ENCODE measurements at regions not wholly inside any gene's neighbourhood (a gene's known extent, or its start where the extent isn't known, plus 50 kb on each side); places are given as distances from the start of the nearest gene placed in this dataset.
"Not testable (repeated sequence)": the region's sequence is repeated elsewhere in the genome, so short reads cannot be mapped to it uniquely, and the experiment has no call there.

GRCh38 chr16:26874318-26874717 lies 192.4 kb upstream of the C16orf82 start:
- whole genome bisulfite sequencing (ENCODE audit: insufficient coverage, insufficient read length), result no CpG with 5 or more reads among the region's 5 CpGs
- not testable (repeated sequence) for H3K27ac ChIP-seq (ENCODE audit: low read length); H3K27me3 ChIP-seq (ENCODE audit: control insufficient read depth, insufficient read depth, low read length); H3K4me1 ChIP-seq (ENCODE audit: control insufficient read depth, insufficient read depth, low read length); H3K36me3 ChIP-seq (ENCODE audit: control insufficient read depth, insufficient read depth, low read length); H3K4me3 ChIP-seq (ENCODE audit: low read length); DNase-seq (ENCODE audit: low read depth, low spot score); H3K9me3 ChIP-seq (ENCODE audit: control insufficient read depth, insufficient read depth, low read length)

- WGBS (ENCODE audit: insufficient coverage, insufficient read length), result no CpG with 5 or more reads among the region's 3 CpGs
- H3K27me3 ChIP-seq (ENCODE audit: control insufficient read depth, insufficient read depth, low read length), result no peaks in the 10 kb centered on the region
- H3K36me3 ChIP-seq (ENCODE audit: control insufficient read depth, insufficient read depth, low read length), result peaks cover 2% of the 10 kb centered on the region; the same call in 1 of the 2 replicates
- H3K27ac ChIP-seq (ENCODE audit: low read length), result no peak overlapping the region
- no peaks in the 10 kb centered on the region; the same call in 1 of the 2 replicates for H3K4me1 ChIP-seq (ENCODE audit: control insufficient read depth, insufficient read depth, low read length)
- no peak overlapping the region for H3K4me3 ChIP-seq (ENCODE audit: low read length)
- H3K9me3 ChIP-seq (ENCODE audit: control insufficient read depth, insufficient read depth, low read length), result peaks cover 1% of the 10 kb centered on the region; the same call in 1 of the 2 replicates
- no peak for DNase-seq (ENCODE audit: low read depth, low spot score)
Measured at GRCh38 chr16:26877421-26877820, 189.3 kb upstream of the C16orf82 start.

GRCh38 chr16:26885674-26886073 lies 181.1 kb upstream of the C16orf82 start:
- Histone ChIP-seq H3K27ac (ENCODE audit: low read length) (no peak overlapping the region), H3K36me3 (ENCODE audit: control insufficient read depth, insufficient read depth, low read length) (no peaks in the 10 kb centered on the region), H3K4me1 (ENCODE audit: control insufficient read depth, insufficient read depth, low read length) (no peaks in the 10 kb centered on the region), H3K9me3 (ENCODE audit: control insufficient read depth, insufficient read depth, low read length) (no peaks in the 10 kb centered on the region), H3K27me3 (ENCODE audit: control insufficient read depth, insufficient read depth, low read length) (no peaks in the 10 kb centered on the region), H3K4me3 (ENCODE audit: low read length) (no peak overlapping the region)
- DNase-seq (ENCODE audit: low read depth, low spot score), result no peak
- no CpG with 5 or more reads among the region's 1 CpG for WGBS (ENCODE audit: insufficient coverage, insufficient read length)

- Histone ChIP-seq H3K27ac (ENCODE audit: low read length) (no peak overlapping the region), H3K4me1 (ENCODE audit: control insufficient read depth, insufficient read depth, low read length) (no peaks in the 10 kb centered on the region), H3K4me3 (ENCODE audit: low read length) (no peak overlapping the region), H3K9me3 (ENCODE audit: control insufficient read depth, insufficient read depth, low read length) (no peaks in the 10 kb centered on the region), H3K36me3 (ENCODE audit: control insufficient read depth, insufficient read depth, low read length) (no peaks in the 10 kb centered on the region), H3K27me3 (ENCODE audit: control insufficient read depth, insufficient read depth, low read length) (no peaks in the 10 kb centered on the region)
- no CpG with 5 or more reads among the region's 2 CpGs for WGBS (ENCODE audit: insufficient coverage, insufficient read length)
- no peak for DNase-seq (ENCODE audit: low read depth, low spot score)
Measured at GRCh38 chr16:26889740-26890139, 177.0 kb upstream of the C16orf82 start.

GRCh38 chr16:26898200-26898599 lies 168.5 kb upstream of the C16orf82 start:
- Histone ChIP-seq H3K27ac (ENCODE audit: low read length) (no peak overlapping the region), H3K36me3 (ENCODE audit: control insufficient read depth, insufficient read depth, low read length) (no peaks in the 10 kb centered on the region), H3K27me3 (ENCODE audit: control insufficient read depth, insufficient read depth, low read length) (no peaks in the 10 kb centered on the region), H3K4me3 (ENCODE audit: low read length) (no peak overlapping the region), H3K4me1 (ENCODE audit: control insufficient read depth, insufficient read depth, low read length) (no peaks in the 10 kb centered on the region), H3K9me3 (ENCODE audit: control insufficient read depth, insufficient read depth, low read length) (no peaks in the 10 kb centered on the region)
- no peak for DNase-seq (ENCODE audit: low read depth, low spot score)

GRCh38 chr16:26901196-26901861 lies 165.4 kb upstream of the C16orf82 start:
- H3K4me1 ChIP-seq (ENCODE audit: control insufficient read depth, insufficient read depth, low read length), result no peaks in the 10 kb centered on the region
- H3K36me3 ChIP-seq (ENCODE audit: control insufficient read depth, insufficient read depth, low read length), result no peaks in the 10 kb centered on the region
- DNase-seq (ENCODE audit: low read depth, low spot score), result no peak
- H3K9me3 ChIP-seq (ENCODE audit: control insufficient read depth, insufficient read depth, low read length), result no peaks in the 10 kb centered on the region
- no peaks in the 10 kb centered on the region for H3K27me3 ChIP-seq (ENCODE audit: control insufficient read depth, insufficient read depth, low read length)
- H3K4me3 ChIP-seq (ENCODE audit: low read length), result no peak overlapping the region
- no CpG with 5 or more reads among the region's 6 CpGs for WGBS (ENCODE audit: insufficient coverage, insufficient read length)
- H3K27ac ChIP-seq (ENCODE audit: low read length), result no peak overlapping the region

- no peaks in the 10 kb centered on the region for H3K27me3 ChIP-seq (ENCODE audit: control insufficient read depth, insufficient read depth, low read length)
- no peak overlapping the region for H3K4me3 ChIP-seq (ENCODE audit: low read length)
- H3K9me3 ChIP-seq (ENCODE audit: control insufficient read depth, insufficient read depth, low read length), result no peaks in the 10 kb centered on the region
- H3K36me3 ChIP-seq (ENCODE audit: control insufficient read depth, insufficient read depth, low read length), result no peaks in the 10 kb centered on the region
- H3K4me1 ChIP-seq (ENCODE audit: control insufficient read depth, insufficient read depth, low read length), result no peaks in the 10 kb centered on the region
- DNase-seq (ENCODE audit: low read depth, low spot score), result no peak
- no peak overlapping the region for H3K27ac ChIP-seq (ENCODE audit: low read length)
Measured at GRCh38 chr16:26901983-26902382, 164.7 kb upstream of the C16orf82 start.

- no peaks in the 10 kb centered on the region for H3K27me3 ChIP-seq (ENCODE audit: control insufficient read depth, insufficient read depth, low read length)
- H3K9me3 ChIP-seq (ENCODE audit: control insufficient read depth, insufficient read depth, low read length), result no peaks in the 10 kb centered on the region
- H3K27ac ChIP-seq (ENCODE audit: low read length), result no peak overlapping the region
- DNase-seq (ENCODE audit: low read depth, low spot score), result no peak
- no peak overlapping the region for H3K4me3 ChIP-seq (ENCODE audit: low read length)
- H3K36me3 ChIP-seq (ENCODE audit: control insufficient read depth, insufficient read depth, low read length), result no peaks in the 10 kb centered on the region
- WGBS (ENCODE audit: insufficient coverage, insufficient read length), result no CpG with 5 or more reads among the region's 2 CpGs
- no peaks in the 10 kb centered on the region for H3K4me1 ChIP-seq (ENCODE audit: control insufficient read depth, insufficient read depth, low read length)
Measured at GRCh38 chr16:26905336-26905735, 161.4 kb upstream of the C16orf82 start.

GRCh38 chr16:26909623-26910022 lies 157.1 kb upstream of the C16orf82 start:
- Histone ChIP-seq H3K9me3 (ENCODE audit: control insufficient read depth, insufficient read depth, low read length) (no peaks in the 10 kb centered on the region), H3K27ac (ENCODE audit: low read length) (no peak overlapping the region), H3K27me3 (ENCODE audit: control insufficient read depth, insufficient read depth, low read length) (no peaks in the 10 kb centered on the region), H3K4me1 (ENCODE audit: control insufficient read depth, insufficient read depth, low read length) (no peaks in the 10 kb centered on the region; the same call in 1 of the 2 replicates), H3K36me3 (ENCODE audit: control insufficient read depth, insufficient read depth, low read length) (no peaks in the 10 kb centered on the region), H3K4me3 (ENCODE audit: low read length) (no peak overlapping the region)
- no CpG with 5 or more reads among the region's 4 CpGs for WGBS (ENCODE audit: insufficient coverage, insufficient read length)
- DNase-seq (ENCODE audit: low read depth, low spot score), result no peak

GRCh38 chr16:26911436-26911835 lies 155.3 kb upstream of the C16orf82 start:
- Histone ChIP-seq H3K9me3 (ENCODE audit: control insufficient read depth, insufficient read depth, low read length) (no peaks in the 10 kb centered on the region), H3K36me3 (ENCODE audit: control insufficient read depth, insufficient read depth, low read length) (no peaks in the 10 kb centered on the region), H3K27me3 (ENCODE audit: control insufficient read depth, insufficient read depth, low read length) (no peaks in the 10 kb centered on the region), H3K4me3 (ENCODE audit: low read length) (no peak overlapping the region), H3K27ac (ENCODE audit: low read length) (no peak overlapping the region), H3K4me1 (ENCODE audit: control insufficient read depth, insufficient read depth, low read length) (no peaks in the 10 kb centered on the region; the same call in 1 of the 2 replicates)
- no peak for DNase-seq (ENCODE audit: low read depth, low spot score)
- WGBS (ENCODE audit: insufficient coverage, insufficient read length), result no CpG with 5 or more reads among the region's 2 CpGs

- Histone ChIP-seq H3K27ac (ENCODE audit: low read length) (no peak overlapping the region), H3K36me3 (ENCODE audit: control insufficient read depth, insufficient read depth, low read length) (no peaks in the 10 kb centered on the region), H3K27me3 (ENCODE audit: control insufficient read depth, insufficient read depth, low read length) (no peaks in the 10 kb centered on the region), H3K9me3 (ENCODE audit: control insufficient read depth, insufficient read depth, low read length) (no peaks in the 10 kb centered on the region), H3K4me3 (ENCODE audit: low read length) (no peak overlapping the region), H3K4me1 (ENCODE audit: control insufficient read depth, insufficient read depth, low read length) (no peaks in the 10 kb centered on the region; the same call in 1 of the 2 replicates)
- WGBS (ENCODE audit: insufficient coverage, insufficient read length), result no CpG with 5 or more reads among the region's 6 CpGs
- DNase-seq (ENCODE audit: low read depth, low spot score), result no peak
Measured at GRCh38 chr16:26913851-26914250, 152.9 kb upstream of the C16orf82 start.

Measured in iPS DF 6.9 (cell line).